ENCODE measurements at regions not wholly inside any gene's neighbourhood (a gene's known extent, or its start where the extent isn't known, plus 50 kb on each side); places are given as distances from the start of the nearest gene placed in this dataset.

DNA sequence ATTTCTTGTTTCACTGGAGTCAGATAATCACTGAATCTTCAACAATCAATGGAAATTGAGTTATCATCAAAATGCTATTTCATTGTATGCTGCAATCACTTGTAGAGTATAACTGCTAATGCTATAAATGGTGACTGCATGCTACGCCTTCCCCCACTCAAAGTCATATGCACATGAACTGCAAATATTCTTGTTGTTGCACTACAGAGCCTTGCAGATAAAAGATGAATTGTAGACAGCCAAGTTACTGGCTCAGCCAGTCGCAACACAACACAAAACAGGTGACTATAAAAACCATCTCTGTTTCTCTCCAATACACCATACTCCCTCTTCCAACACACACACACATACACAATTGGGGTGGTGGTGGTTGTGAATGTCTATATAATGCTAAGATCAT lies 171.0 kb upstream of the HMGA2 start (continued):
- TF ChIP-seq BCL3 (IDR thresholded peaks at IDR 0.05) (no peak), JUN (IDR thresholded peaks at IDR 0.05) (no peak), RARB (CRISPR knock-in tag; IDR thresholded peaks at IDR 0.05) (no peak), MAFK (IDR thresholded peaks at IDR 0.05; ENCODE audit: partially characterized antibody) (no peak), POLR2A (IDR thresholded peaks at IDR 0.05; ENCODE audit: low read length) (no peak), NFE2L2 (conservative IDR thresholded peaks at IDR 0.05; ENCODE audit: low read length) (no peak), HES2 (IDR thresholded peaks at IDR 0.05) (no peak)

GRCh38 chr12:65653946-65654629 lies 170.2 kb upstream of the HMGA2 start:
- POLR2A ChIA-PET, result interaction anchor here (0.6 kb wide), 1 partner anchor 30 kb away, joined by 5 read pairs; no protein-coding TSS in a partner anchor
- Histone ChIP-seq H3K4me2 (no peak overlapping the region), H3K4me1 (peaks cover 36% of the 10 kb centered on the region), H3K9me3 (peaks cover 7% of the 10 kb centered on the region; the same call in 1 of the 3 replicates), H3K4me3 (no peak overlapping the region), H3K27ac (peak overlapping the region; percentile 34 to 43; a peak in 3 of 6 replicates)
- FAIRE-seq (no peak), ATAC-seq (no peak), DNase-seq (ENCODE audit: low read depth in 1 of 2, low spot score in 1 of 2) (no peak)
- no peak for TF ChIP-seq RCOR1 (IDR thresholded peaks at IDR 0.05; ENCODE audit: low read depth, low read length)
- no peak for TF ChIP-seq TP53 (CRISPR knock-in tag; IDR thresholded peaks at IDR 0.05)
- no peak for TF ChIP-seq RNF2 (IDR thresholded peaks at IDR 0.05; ENCODE audit: borderline replicate concordance, low read depth)
- no peak for TF ChIP-seq RFX5 (IDR thresholded peaks at IDR 0.05)
- TF ChIP-seq CBX8 (IDR thresholded peaks at IDR 0.05), result no peak
- no peak for TF ChIP-seq JUN (IDR thresholded peaks at IDR 0.05)
- 85% methylated on average over 8 of the region's 8 CpGs for WGBS (ENCODE audit: missing lambda C conversion rate)
- CTCF ChIA-PET, result no interaction called here

DNA sequence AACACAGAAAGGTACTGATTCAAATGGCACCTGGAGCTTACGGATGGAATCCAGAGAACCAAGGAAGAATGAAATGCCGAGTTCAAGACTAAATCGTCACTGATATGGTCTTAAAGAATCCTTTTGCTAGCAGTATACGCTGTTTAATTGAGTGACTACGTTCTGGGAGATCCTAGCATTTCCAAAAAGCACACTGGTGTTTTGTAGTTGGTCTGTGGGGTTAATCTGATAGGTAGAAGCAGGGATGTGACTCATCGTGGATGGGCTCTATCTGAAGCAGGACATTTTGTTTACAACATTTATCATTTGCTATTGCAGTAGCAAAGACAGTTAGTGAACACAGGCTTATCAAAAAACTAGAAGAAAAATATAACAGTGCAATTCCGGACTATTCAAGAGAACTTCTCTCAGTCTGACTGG lies 169.2 kb upstream of the HMGA2 start:
- H3K4me1 ChIP-seq, result peaks cover 28% of the 10 kb centered on the region
- no peak for DNase-seq (ENCODE audit: low read depth in 1 of 2, low spot score in 1 of 2)
- TF ChIP-seq EHMT2 (IDR thresholded peaks at IDR 0.05; ENCODE audit: low read depth) (no peak), CTCF (IDR thresholded peaks at IDR 0.05) (no peak), POLR2AphosphoS2 (conservative IDR thresholded peaks at IDR 0.05; ENCODE audit: low read length) (no peak), RAD21 (conservative IDR thresholded peaks at IDR 0.05 in 1 of 2, IDR thresholded peaks at IDR 0.05 in 1 of 2) (no peak), CBX8 (IDR thresholded peaks at IDR 0.05) (no peak), FOSB (CRISPR knock-in tag; IDR thresholded peaks at IDR 0.05) (no peak), KDM1A (IDR thresholded peaks at IDR 0.05; ENCODE audit: low read depth) (no peak), RFX5 (IDR thresholded peaks at IDR 0.05) (no peak), BCL3 (IDR thresholded peaks at IDR 0.05) (no peak), PHF8 (IDR thresholded peaks at IDR 0.05; ENCODE audit: borderline replicate concordance, low read depth) (no peak), SREBF2 (IDR thresholded peaks at IDR 0.05) (no peak), FOSL2 (IDR thresholded peaks at IDR 0.05) (no peak), FOSL2 (CRISPR knock-in tag; IDR thresholded peaks at IDR 0.05) (no peak), SMC3 (IDR thresholded peaks at IDR 0.05) (no peak), KDM5A (IDR thresholded peaks at IDR 0.05) (no peak), BHLHE40 (IDR thresholded peaks at IDR 0.05; ENCODE audit: low read depth, low read length) (no peak)
- H3K4me2 ChIP-seq, result peak overlapping the region; percentile 59; the same call in 2 of the 3 replicates
- no peak overlapping the region for H3K4me3 ChIP-seq
- peak overlapping the region; percentile 17 to 72; a peak in 2 of 6 replicates for H3K27ac ChIP-seq
- no peak for FAIRE-seq
- POLR2A ChIA-PET, result no interaction called here
- no peak for ATAC-seq
- 73% methylated on average over 7 of the region's 7 CpGs for WGBS (ENCODE audit: missing lambda C conversion rate)
- peaks cover 7% of the 10 kb centered on the region; the same call in 1 of the 3 replicates for H3K9me3 ChIP-seq
- CTCF ChIA-PET, result interaction anchor here (0.7 kb wide), 1 partner anchor 64 kb away, joined by 3 read pairs; no protein-coding TSS in a partner anchor

All from A549 (cell line).